DMS 273 (cell line): ENCODE measurements at regions not wholly inside any gene's neighbourhood (a gene's known extent, or its start where the extent isn't known, plus 50 kb on each side); places are given as distances from the start of the nearest gene placed in this dataset.
"Not testable (repeated sequence)": the region's sequence is repeated elsewhere in the genome, so short reads cannot be mapped to it uniquely, and the experiment has no call there.

Experiments used
- DNase-seq: peaks from one replicate; lab custom pipeline; 2025; ENCODE audit not compliant: unreplicated experiment; lab: John Stamatoyannopoulos, UW

DNA sequence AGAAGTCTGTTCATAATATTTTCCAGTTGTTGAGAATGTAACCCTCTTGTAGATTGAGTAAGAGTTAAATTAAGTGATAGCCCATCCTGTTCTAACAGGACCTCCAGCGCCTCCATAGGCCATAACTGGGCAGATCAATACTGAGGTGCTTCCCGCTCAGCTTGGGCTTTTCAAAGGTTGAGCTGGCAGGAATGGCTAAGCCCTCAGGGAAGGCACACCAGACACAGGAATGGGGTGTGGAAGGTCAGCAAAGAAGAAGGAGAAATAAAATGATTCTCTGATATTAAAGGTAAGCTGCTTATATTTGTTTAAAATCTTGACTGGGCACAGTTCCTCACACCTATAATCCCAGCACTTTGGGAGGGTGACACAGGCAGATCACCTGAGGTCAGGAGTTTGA, 737.8 kb upstream of the TPTE start:
- DNase-seq, result not testable (repeated sequence)

DNA sequence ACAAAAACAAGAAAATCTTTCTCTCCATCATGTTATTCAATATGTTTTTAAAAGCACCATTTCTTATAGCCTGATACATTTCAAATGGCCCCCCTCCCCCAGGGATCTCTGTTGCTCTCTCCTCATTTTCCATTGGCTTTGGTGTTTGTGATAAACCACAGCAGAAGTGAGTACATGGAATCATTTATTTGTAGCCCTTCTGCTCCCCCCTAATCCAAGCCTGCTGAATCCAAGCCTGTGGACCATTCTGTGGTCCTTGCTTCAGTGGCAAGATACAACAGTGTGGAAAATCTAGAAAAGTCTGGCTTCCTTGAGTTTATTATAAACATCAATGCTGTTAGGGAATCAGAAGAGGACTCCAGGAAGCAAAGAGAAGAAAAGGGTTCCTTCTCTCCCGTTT, 737.2 kb upstream of the TPTE start:
- not testable (repeated sequence) for DNase-seq

DNA sequence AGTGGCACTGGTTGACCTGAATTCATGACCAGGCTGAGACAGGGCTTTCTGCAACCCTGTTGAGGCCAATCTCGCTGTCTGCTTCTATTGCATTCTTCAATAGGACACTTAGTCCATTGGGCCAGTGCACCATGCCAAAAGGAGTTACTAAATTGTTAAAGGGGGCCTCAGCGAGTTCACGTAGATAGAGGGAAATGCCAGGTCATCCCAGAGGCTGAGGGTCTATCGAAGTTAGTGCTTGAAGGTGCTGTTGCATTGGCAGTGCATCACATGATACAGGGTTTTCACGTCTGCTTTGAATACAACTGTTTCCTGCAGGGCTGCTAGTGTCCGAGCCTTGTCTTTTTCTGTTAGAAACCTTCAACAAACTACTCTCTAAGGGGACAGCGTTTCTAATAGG, 735.3 kb upstream of the TPTE start:
- DNase-seq, result not testable (repeated sequence)

DNA sequence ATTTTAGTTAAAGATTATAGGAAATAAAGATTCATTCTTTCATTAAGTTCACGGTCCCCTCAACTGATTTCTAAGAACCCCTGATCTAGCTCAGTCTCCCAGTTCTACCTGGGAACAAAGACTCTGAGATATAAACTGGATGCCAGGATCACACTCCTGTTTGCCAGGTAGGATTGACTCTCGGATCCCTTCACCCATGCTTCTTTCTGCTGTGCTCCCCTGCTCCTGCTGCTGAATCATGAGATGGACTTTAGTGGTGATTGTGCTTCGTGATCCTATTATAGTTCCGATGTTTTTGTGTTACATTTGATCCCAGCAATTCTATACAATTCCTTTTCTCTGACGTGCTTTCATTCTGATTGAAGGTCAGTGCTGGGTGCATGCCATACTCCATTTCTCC, 733.1 kb upstream of the TPTE start:
- DNase-seq, result not testable (repeated sequence)

DNA sequence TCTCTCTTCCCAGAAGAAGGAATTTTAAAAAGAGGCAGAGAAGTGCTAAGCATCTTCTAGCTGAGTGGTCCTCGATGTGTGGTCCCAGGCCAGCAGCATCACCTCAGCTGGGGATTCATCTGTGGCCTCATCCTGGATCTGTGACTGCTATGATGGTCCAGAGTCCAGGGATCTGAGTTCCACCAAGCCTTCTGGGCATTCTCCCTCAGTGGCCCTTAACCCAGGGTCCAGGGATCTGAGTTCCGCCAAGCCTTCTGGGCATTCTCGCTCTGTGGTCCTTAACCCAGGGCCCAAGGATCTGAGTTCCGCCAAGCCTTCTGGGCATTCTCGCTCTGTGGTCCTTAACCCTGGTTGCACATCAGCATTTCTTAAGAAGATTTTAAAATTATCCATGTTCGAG, 731.0 kb upstream of the TPTE start:
- not testable (repeated sequence) for DNase-seq

DNA sequence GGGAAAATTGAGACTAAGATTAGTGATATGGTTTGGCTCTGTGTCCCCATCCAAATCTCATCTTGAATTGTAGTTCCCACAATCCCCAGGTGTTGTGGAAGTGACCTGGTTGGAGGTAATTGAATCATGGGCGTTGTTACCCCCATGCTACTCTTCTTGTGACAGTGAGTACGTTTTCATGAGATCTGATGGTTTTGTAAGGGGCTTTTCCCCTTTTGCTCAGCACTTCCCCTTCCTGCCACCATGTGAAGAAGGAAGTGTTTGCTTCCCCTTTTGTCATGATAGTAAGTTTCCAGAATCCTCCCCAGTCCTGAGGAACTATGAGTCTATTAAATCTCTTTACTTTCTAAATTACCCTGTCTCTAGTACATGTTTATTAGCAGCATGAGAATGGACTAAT, 729.9 kb upstream of the TPTE start:
- DNase-seq, result not testable (repeated sequence)

DNA sequence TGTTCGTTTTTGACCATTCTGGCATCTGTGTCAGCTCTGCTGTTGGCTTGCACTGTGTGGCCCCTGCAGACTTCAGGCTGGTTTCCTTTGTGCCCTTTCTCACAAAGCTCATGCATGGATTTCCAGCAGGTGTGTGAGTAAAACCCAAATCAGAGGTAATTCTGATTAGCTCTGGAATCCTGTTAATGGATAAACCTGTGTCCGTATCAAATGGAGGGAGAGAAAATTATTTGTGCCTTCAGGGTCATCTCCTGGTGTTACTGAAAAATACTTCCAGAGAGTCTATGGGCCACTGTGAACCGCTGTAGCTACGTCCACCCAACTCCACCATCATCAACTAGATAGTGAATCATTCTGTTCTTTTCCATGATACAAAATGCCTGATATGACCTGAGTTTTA, 726.1 kb upstream of the TPTE start:
- not testable (repeated sequence) for DNase-seq

DNA sequence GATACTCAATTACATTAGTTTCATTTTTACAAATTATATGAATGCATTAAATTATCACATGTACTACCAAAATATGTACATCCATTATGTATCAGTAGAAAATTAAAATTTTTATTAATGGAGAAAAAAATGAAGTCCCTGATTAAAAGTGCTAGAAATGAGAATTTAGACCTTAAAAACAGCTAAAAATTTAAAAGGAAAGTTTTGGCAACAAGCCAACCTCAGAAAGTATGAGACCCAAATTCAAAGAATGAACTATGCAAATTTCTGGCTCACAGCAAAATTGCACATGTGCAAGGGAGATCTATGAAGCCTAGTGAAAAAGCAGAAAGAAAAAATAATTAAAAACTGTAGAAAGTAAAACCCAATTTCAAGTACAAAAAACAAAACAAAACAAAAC, 725.1 kb upstream of the TPTE start:
- not testable (repeated sequence) for DNase-seq

DNA sequence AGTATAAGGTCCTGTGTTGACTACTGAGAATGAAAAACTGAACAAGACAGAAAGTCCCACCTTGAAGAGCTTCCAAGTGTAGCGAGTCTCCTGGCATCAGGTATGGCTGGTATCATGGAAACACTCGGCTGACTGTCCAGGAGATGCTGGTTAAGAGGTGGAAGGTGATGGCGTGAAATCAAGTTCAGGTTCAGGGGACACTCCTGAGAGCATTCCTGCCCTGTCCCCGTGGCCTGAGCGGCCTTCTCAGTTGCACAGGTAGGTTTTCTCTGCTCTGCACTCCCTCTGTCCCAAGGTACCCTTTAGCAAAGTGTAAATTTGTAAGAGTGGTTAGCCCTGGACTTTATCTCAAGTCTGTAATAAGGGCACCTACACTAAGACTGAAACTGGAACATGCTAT, 713.7 kb upstream of the TPTE start:
- not testable (repeated sequence) for DNase-seq

DNA sequence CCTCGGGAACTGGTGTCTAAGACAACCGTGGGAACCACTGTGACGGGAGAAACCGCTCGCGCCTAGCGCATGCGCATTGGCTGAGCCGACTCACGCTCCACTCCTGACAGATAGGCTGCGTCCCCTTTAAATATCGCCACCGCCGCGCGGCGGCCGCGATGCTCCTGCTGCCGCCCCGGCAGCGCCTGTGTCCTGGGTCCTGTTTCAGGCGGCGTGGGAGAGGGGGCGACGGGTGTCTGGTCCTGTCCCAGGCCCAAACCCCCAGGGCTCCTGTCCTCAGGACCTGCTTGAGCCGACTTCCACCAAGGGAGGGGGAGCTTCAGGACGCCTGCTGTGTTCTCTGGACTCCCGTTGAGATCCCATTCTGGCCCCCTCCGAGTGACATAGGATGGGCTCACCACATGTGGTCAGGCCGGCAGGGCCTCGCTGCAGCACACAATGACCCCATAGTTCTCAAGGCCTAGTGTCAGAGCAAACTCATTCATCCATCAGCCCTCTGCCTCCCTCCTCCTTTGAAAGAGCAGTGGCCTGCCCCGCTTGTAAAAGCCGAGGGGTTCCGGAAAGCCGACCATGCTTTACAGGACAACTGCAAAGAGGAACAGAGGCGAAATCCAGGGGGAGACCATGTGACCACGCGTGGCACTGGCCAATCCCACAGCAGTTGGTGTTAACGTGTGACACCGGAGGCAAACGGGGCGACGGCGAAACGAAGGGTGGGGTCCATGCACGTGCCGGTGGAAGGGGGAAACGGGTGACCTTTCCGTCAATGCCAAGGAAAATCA, 710.0 kb upstream of the TPTE start:
- not testable (repeated sequence) for DNase-seq

DNA sequence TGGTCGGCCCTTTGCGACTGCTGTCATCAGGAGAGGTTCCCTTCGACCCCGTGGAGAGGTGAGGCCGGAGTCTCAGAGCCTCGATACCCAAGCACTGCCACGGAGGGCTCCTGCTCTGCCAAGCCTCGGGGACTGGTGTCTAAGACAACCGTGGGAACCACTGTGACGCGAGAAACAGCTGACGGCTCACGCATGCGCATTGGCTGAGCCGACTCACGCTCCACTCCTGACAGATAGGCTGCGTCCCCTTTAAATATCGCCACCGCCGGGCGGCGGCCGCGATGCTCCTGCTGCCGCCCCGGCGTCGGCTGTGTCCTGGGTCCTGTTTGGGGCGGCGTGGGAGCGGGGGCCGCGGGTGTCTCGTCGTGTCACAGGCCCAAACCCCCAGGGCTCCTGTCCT, 708.9 kb upstream of the TPTE start:
- DNase-seq, result not testable (repeated sequence)

DNA sequence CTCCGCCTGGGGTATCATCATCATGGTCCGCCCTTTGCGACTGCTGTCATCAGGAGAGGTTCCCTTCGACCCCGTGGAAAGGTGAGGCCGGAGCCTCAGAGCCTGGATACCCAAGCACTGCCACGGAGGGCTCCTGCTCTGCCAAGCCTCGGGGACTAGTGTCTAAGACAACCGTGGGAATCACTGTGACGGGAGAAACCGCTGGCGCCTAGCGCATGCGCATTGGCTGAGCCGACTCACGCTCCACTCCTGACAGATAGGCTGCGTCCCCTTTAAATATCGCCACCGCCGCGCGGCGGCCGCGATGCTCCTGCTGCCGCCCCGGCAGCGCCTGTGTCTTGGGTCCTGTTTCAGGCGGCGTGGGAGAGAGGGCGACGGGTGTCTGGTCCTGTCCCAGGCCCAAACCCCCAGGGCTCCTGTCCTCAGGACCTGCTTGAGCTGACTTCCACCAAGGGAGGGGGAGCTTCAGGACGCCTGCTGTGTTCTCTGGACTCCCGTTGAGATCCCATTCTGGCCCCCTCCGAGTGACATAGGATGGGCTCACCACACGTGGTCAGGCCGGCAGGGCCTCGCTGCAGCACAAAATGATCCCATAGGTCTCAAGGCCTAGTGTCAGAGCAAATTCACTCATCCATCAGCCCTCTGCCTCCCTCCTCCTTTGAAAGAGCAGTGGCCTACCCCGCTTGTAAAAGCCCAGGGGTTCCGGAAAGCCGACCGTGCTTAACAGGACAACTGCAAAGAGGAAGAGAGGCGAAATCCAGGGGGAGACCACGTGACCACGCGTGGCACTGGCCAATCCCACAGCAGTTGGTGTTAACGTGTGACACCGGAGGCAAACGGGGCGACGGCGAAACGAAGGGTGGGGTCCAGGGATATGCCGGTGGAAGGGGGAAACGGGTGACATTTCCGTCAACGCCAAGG, 707.2 kb upstream of the TPTE start:
- DNase-seq, result not testable (repeated sequence)

DNA sequence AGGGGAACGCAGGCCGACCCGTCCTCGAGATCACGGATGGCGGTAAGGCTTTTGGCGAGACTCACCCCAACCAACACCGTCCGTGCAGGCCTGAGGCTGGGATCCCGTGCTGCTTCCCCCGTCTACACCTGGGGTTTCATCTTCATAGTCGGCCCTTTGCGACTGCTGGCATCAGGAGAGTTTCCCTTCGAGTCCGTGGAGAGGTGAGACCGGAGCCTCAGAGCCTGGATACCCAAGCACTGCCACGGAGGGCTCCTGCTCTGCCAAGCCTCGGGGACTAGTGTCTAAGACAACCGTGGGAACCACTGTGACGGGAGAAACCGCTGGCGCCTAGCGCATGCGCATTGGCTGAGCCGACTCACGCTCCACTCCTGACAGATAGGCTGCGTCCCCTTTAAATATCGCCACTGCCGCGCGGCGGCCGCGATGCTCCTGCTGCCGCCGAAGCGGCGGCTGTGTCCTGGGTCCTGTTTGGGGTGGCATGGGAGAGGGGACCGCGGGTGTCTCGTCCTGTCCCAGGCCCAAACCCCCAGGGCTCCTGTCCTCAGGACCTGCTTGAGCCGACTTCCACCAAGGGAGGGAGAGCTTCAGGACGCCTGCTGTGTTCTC, 706.1 kb upstream of the TPTE start:
- not testable (repeated sequence) for DNase-seq

DNA sequence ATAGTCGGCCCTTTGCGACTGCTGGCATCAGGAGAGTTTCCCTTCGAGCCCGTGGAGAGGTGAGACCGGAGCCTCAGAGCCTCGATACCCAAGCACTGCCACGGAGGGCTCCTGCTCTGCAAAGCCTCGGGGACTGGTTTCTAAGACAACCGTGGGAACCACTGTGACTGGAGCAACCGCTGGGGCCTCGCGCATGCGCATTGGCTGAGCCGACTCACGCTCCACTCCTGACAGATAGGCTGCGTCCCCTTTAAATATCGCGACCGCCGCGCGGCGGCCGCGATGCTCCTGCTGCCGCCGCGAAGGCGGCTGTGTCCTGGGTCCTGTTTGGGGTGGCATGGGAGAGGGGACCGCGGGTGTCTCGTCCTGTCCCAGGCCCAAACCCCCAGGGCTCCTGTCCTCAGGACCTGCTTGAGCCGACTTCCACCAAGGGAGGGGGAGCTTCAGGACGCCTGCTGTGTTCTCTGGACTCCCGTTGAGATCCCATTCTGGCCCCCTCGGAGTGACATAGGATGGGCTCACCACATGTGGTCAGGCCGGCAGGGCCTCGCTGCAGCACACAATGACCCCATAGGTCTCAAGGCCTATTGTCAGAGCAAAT, 704.5 kb upstream of the TPTE start:
- not testable (repeated sequence) for DNase-seq

DNA sequence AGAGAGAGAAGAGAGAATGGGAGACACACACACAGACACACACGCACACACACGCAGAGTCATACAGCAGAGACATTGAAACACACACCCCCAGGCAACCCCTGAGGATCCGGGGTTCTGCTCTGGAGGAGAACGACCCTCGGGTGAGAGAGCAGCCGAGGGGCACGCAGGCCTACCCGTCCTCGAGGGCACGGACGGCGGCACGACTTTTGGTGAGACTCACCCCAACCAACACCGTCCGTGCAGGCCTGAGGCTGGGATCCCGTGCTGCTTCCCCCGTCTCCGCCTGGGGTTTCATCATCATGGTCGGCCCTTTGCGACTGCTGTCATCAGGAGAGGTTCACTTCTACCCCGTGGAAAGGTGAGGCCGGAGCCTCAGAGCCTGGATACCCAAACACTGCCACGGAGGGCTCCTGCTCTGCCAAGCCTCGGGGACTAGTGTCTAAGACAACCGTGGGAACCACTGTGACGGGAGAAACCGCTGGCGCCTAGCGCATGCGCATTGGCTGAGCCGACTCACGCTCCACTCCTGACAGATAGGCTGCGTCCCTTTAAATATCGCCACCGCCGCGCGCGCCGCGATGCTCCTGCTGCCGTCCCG, 703.4 kb upstream of the TPTE start:
- not testable (repeated sequence) for DNase-seq

DNA sequence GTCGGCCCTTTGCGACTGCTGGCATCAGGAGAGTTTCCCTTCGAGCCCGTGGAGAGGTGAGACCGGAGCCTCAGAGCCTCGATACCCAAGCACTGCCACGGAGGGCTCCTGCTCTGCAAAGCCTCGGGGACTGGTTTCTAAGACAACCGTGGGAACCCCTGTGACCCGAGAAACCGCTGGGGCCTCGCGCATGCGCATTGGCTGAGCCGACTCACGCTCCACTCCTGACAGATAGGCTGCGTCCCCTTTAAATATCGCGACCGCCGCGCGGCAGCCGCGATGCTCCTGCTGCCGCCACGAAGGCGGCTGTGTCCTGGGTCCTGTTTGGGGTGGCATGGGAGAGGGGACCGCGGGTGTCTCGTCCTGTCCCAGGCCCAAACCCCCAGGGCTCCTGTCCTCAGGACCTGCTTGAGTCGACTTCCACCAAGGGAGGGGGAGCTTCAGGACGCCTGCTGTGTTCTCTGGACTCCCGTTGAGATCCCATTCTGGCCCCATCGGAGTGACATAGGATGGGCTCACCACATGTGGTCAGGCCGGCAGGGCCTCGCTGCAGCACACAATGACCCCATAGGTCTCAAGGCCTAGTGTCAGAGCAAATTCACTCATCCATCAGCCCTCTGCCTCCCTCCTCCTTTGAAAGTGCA, 701.7 kb upstream of the TPTE start:
- DNase-seq, result not testable (repeated sequence)

DNA sequence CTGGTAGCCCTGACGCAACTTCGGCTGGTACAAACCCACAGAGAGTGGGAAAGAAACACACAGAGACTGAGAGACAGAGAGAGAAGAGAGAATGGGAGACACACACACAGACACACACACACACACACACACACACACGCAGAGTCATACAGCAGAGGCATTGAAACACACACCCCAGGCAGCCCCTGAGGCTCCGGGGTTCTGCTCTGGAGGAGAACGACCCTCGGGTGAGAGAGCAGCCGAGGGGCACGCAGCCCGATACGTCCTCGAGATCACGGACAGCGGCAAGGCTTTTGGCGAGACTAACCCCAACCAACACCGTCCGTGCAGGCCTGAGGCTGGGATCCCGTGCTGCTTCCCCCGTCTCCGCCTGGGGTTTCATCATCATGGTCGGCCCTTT, 700.8 kb upstream of the TPTE start:
- DNase-seq, result not testable (repeated sequence)

DNA sequence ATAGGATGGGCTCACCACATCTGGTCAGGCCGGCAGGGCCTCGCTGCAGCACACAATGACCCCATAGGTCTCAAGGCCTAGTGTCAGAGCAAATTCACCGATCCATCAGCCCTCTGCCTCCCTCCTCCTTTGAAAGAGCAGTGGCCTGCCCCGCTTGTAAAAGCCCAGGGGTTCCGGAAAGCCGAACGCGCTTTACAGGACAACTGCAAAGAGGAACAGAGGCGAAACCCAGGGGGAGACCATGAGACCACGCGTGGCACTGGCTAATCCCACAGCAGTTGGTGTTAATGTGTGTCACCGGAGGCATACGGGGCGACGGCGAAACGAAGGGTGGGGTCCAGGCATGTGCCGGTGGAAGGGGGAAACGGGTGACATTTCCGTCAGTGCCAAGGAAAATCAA, 699.9 kb upstream of the TPTE start:
- DNase-seq, result not testable (repeated sequence)

DNA sequence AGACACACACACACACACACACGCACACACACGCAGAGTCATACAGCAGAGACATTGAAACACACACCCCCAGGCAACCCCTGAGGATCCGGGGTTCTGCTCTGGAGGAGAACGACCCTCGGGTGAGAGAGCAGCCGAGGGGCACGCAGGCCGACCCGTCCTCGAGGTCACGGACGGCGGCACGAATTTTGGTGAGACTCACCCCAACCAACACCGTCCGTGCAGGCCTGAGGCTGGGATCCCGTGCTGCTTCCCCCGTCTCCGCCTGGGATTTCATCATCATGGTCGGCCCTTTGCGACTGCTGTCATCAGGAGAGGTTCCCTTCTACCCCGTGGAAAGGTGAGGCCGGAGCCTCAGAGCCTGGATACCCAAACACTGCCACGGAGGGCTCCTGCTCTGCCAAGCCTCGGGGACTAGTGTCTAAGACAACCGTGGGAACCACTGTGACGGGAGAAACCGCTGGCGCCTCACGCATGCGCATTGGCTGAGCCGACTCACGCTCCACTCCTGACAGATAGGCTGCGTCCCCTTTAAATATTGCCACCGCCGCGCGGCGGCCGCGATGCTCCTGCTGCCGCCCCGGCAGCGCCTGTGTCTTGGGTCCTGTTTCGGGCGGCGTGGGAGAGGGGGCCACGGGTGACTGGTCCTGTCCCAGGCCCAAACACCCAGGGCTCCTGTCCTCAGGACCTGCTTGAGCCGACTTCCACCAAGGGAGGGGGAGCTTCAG, 699.1 kb upstream of the TPTE start:
- DNase-seq, result not testable (repeated sequence)
